ENCODE measurements at regions not wholly inside any gene's neighbourhood (a gene's known extent, or its start where the extent isn't known, plus 50 kb on each side); places are given as distances from the start of the nearest gene placed in this dataset.

DNA sequence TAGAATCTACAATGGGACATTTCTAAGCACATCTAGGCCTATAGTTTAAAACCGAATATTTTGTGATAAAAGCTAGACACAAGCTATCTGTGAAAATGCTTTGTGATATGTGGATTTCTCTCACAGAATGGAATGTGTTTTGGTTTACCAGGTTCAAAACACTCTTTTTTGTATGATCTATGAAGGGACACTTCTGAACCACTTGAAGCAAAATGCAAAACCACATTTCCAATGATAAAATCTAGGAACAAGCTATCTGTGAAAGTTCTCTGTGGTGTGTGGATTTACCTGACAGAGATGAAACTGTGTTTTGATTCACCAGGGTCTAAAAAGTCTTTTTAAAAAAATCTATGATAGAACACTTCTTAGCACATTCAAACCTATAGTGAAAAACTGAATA is 2192.4 kb downstream of the TP53TG3F start:
- TF ChIP-seq, protein P1, sequence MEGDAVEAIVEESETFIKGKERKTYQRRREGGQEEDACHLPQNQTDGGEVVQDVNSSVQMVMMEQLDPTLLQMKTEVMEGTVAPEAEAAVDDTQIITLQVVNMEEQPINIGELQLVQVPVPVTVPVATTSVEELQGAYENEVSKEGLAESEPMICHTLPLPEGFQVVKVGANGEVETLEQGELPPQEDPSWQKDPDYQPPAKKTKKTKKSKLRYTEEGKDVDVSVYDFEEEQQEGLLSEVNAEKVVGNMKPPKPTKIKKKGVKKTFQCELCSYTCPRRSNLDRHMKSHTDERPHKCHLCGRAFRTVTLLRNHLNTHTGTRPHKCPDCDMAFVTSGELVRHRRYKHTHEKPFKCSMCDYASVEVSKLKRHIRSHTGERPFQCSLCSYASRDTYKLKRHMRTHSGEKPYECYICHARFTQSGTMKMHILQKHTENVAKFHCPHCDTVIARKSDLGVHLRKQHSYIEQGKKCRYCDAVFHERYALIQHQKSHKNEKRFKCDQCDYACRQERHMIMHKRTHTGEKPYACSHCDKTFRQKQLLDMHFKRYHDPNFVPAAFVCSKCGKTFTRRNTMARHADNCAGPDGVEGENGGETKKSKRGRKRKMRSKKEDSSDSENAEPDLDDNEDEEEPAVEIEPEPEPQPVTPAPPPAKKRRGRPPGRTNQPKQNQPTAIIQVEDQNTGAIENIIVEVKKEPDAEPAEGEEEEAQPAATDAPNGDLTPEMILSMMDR (IDR thresholded peaks at IDR 0.05; ENCODE audit: low read depth, low read length) = no peak
- TF ChIP-seq, protein P2, sequence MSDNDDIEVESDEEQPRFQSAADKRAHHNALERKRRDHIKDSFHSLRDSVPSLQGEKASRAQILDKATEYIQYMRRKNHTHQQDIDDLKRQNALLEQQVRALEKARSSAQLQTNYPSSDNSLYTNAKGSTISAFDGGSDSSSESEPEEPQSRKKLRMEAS (IDR thresholded peaks at IDR 0.05; ENCODE audit: low read depth, low read length) = no peak

Data from NB4 (cell line).